ENCODE measurements at regions not wholly inside any gene's neighbourhood (a gene's known extent, or its start where the extent isn't known, plus 50 kb on each side); places are given as distances from the start of the nearest gene placed in this dataset.

GRCh38 chr5:67417839-67418238, 221.2 kb upstream of the CD180 start:
- TF ChIP-seq CTCF (conservative IDR thresholded peaks at IDR 0.05) (no peak), EZH2 (IDR thresholded peaks at IDR 0.05; ENCODE audit: low read depth) (no peak)
